Parathyroid adenoma (tissue), 2 donors: ENCODE measurements at regions not wholly inside any gene's neighbourhood (a gene's known extent, or its start where the extent isn't known, plus 50 kb on each side); places are given as distances from the start of the nearest gene placed in this dataset.

Experiments
- H2AFZ ChIP-seq: fragments of 300-600 bp; sonication (generic); one replicate; pipeline ENCODE4 v1.7.0; 2017; ENCODE audit warnings: antibody characterized with exemption, mild to moderate bottlenecking
- H3K27ac ChIP-seq: fragments of 300-600 bp; sonication (generic); one replicate; pipeline ENCODE4 v1.7.0; 2017
- H3K27me3 ChIP-seq: fragments of 300-600 bp; sonication (generic); one replicate; pipeline ENCODE4 v1.7.0; 2017; ENCODE audit warnings: low read length; ENCODE audit not compliant: control insufficient read depth, insufficient read depth
- H3K36me3 ChIP-seq: fragments of 300-600 bp; sonication (generic); one replicate; pipeline ENCODE4 v1.7.0; 2017; ENCODE audit warnings: low read length; ENCODE audit not compliant: control insufficient read depth, insufficient read depth
- H3K4me1 ChIP-seq: fragments of 300-600 bp; sonication (generic); one replicate; pipeline ENCODE4 v1.7.0; 2017; ENCODE audit warnings: control low read depth
- H3K4me2 ChIP-seq: fragments of 300-600 bp; sonication (generic); one replicate; pipeline ENCODE4 v1.7.0; 2017; ENCODE audit warnings: low read length
- H3K4me3 ChIP-seq: fragments of 300-600 bp; sonication (generic); one replicate; pipeline ENCODE4 v1.7.0; 2017; ENCODE audit warnings: low read depth, low read length
- H3K79me2 ChIP-seq: fragments of 300-600 bp; sonication (generic); one replicate; pipeline ENCODE4 v1.7.0; 2017; ENCODE audit warnings: control low read depth
- H3K9ac ChIP-seq: fragments of 300-600 bp; sonication (generic); one replicate; pipeline ENCODE4 v1.7.0; 2017; ENCODE audit warnings: mild to moderate bottlenecking
- H3K9me3 ChIP-seq: fragments of 300-600 bp; sonication (generic); one replicate; pipeline ENCODE4 v1.7.0; 2017; ENCODE audit warnings: low read length; ENCODE audit not compliant: control insufficient read depth
- CTCF ChIP-seq: fragments of 300-600 bp; sonication (generic); IDR thresholded peaks from one replicate; pipeline ENCODE4 v1.7.0; 2017; ENCODE audit warnings: antibody characterized with exemption, mild to moderate bottlenecking
- donor health status: primary hyperparathyroidism.

- Histone ChIP-seq H3K27ac (no peak overlapping the region), H3K27me3 (no peaks in the 10 kb centered on the region), H3K79me2 (no peaks in the 10 kb centered on the region), H3K9ac (no peak overlapping the region), H3K36me3 (no peaks in the 10 kb centered on the region), H3K9me3 (no peaks in the 10 kb centered on the region), H2AFZ (no peak overlapping the region), H3K4me1 (no peaks in the 10 kb centered on the region), H3K4me3 (no peak overlapping the region), H3K4me2 (no peak overlapping the region)
- TF ChIP-seq CTCF, result no peak
These were observed 502.9 kb upstream of the CELF2 start for GRCh38 chr10:10514797-10515196.

GRCh38 chr10:10515479-10516204 lies 502.0 kb upstream of the CELF2 start:
- H3K27me3 ChIP-seq, result no peaks in the 10 kb centered on the region
- no peaks in the 10 kb centered on the region for H3K79me2 ChIP-seq
- H3K4me1 ChIP-seq, result no peaks in the 10 kb centered on the region
- TF ChIP-seq CTCF, result no peak
- H3K4me3 ChIP-seq, result no peak overlapping the region
- no peaks in the 10 kb centered on the region for H3K36me3 ChIP-seq
- H3K9ac ChIP-seq, result no peak overlapping the region
- no peak overlapping the region for H2AFZ ChIP-seq
- H3K27ac ChIP-seq, result no peak overlapping the region
- no peak overlapping the region for H3K4me2 ChIP-seq
- no peaks in the 10 kb centered on the region for H3K9me3 ChIP-seq

- Histone ChIP-seq H3K79me2 (no peaks in the 10 kb centered on the region), H3K9ac (no peak overlapping the region), H3K27ac (no peak overlapping the region), H2AFZ (no peak overlapping the region), H3K9me3 (no peaks in the 10 kb centered on the region), H3K27me3 (no peaks in the 10 kb centered on the region), H3K36me3 (no peaks in the 10 kb centered on the region), H3K4me3 (no peak overlapping the region), H3K4me1 (no peaks in the 10 kb centered on the region), H3K4me2 (no peak overlapping the region)
- no peak for TF ChIP-seq CTCF
These were observed 501.1 kb upstream of the CELF2 start for GRCh38 chr10:10516346-10517130.

GRCh38 chr10:10517866-10518265 lies 499.8 kb upstream of the CELF2 start:
- no peak for TF ChIP-seq CTCF
- H3K27ac ChIP-seq, result no peak overlapping the region

More at GRCh38 chr10:10517866-10518265, 499.8 kb upstream of the CELF2 start:
- H3K4me3 ChIP-seq, result no peak overlapping the region
- no peaks in the 10 kb centered on the region for H3K36me3 ChIP-seq
- H3K27me3 ChIP-seq, result no peaks in the 10 kb centered on the region
- no peak overlapping the region for H3K4me2 ChIP-seq
- no peak overlapping the region for H2AFZ ChIP-seq
- no peak overlapping the region for H3K9ac ChIP-seq
- H3K9me3 ChIP-seq, result no peaks in the 10 kb centered on the region
- H3K4me1 ChIP-seq, result no peaks in the 10 kb centered on the region
- no peaks in the 10 kb centered on the region for H3K79me2 ChIP-seq
